ENCODE measurements at regions not wholly inside any gene's neighbourhood (a gene's known extent, or its start where the extent isn't known, plus 50 kb on each side); places are given as distances from the start of the nearest gene placed in this dataset.

DNA sequence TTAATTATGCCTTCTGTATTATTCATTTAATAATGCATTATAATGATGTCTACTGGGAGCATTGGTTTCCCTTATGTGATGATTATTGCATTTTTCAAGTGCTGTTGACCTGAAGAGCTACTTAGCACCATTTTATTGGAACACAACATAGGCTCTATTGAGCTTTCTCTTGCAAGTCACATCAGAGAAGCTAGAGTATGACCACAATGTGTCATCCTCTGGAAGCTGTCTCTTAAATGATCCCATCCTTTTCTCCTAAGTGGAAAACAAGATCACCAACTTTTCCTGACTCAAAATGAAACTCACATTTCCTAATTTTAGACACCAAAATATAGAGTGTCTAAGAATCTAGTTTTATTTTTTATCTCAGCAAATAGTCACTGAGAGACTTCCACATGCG lies 1451.9 kb downstream of the PCDH7 start:
- TF ChIP-seq, protein P1, sequence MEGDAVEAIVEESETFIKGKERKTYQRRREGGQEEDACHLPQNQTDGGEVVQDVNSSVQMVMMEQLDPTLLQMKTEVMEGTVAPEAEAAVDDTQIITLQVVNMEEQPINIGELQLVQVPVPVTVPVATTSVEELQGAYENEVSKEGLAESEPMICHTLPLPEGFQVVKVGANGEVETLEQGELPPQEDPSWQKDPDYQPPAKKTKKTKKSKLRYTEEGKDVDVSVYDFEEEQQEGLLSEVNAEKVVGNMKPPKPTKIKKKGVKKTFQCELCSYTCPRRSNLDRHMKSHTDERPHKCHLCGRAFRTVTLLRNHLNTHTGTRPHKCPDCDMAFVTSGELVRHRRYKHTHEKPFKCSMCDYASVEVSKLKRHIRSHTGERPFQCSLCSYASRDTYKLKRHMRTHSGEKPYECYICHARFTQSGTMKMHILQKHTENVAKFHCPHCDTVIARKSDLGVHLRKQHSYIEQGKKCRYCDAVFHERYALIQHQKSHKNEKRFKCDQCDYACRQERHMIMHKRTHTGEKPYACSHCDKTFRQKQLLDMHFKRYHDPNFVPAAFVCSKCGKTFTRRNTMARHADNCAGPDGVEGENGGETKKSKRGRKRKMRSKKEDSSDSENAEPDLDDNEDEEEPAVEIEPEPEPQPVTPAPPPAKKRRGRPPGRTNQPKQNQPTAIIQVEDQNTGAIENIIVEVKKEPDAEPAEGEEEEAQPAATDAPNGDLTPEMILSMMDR (conservative IDR thresholded peaks at IDR 0.05; ENCODE audit: low read length): no peak
- no peak for TF ChIP-seq EZH2phosphoT487 (IDR thresholded peaks at IDR 0.05; ENCODE audit: borderline replicate concordance, low read depth, low read length)
